22Rv1 (cell line): ENCODE measurements at regions not wholly inside any gene's neighbourhood (a gene's known extent, or its start where the extent isn't known, plus 50 kb on each side); places are given as distances from the start of the nearest gene placed in this dataset.

Experiments
- H3K27ac ChIP-seq: fragments of 450-650 bp; 2 replicates; pipeline ENCODE4 v1.5.1; 2017
- CTCF ChIP-seq: fragments of 450-650 bp; IDR thresholded peaks from 2 replicates; pipeline ENCODE4 v1.5.1; 2017; ENCODE audit warnings: mild to moderate bottlenecking
- ZFX ChIP-seq: fragments of 450-650 bp; IDR thresholded peaks from 2 replicates; pipeline ENCODE4 v1.6.1; 2017; ENCODE audit warnings: antibody characterized with exemption, borderline replicate concordance

DNA sequence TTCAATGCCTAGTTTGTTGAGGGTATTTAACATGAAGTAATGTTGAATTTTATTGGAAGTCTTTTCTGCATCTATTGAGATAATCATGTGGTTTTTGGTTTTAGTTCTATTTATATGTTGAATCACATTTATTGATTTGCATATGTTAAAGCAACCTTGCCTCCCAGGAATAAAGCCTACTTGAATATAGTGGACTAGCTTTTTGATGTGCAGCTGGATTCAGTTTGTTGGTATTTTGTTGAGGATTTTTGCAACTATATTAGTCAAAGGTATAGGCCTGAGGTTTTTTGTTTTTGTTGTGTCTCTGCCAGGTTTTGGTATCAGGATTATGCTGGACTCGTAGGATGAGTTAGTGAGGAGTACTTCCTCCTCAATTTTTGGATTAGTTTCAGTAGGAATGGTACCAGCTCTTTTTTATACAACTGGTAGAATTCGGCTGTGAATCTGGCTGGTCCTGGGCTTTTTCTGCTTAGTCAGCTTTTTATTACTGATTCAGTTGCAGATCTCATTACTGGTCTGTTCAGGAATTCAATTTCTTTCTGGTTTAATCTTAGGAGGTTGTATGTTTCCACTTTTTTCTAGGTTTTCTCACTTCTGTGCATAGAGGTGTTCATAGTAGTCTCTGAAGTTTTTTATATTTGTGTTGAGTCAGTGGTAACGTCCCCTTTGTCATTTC, 209.8 kb upstream of the RBMS3 start:
- TF ChIP-seq ZFX (no peak), CTCF (no peak)
- no peak overlapping the region for H3K27ac ChIP-seq

DNA sequence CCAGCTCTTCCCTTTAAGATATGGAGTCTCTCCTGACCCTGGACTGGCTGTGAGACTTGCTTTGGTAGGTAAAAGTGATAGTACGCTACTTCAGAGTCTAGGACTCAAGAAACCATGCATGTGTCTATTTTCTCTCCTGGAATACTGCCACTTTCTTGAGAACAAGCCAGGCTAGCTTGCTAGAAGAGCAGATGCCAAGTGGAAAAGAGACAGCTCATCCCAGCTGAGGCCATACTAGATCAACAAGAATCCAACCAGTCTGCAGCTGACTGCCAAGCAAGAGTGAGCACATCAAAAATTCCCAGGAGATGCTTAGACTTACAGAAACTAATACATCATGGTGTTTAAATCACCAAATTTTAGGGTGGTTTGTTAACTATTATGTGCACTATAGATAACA, 208.3 kb upstream of the RBMS3 start:
- TF ChIP-seq ZFX (no peak), CTCF (no peak)
- H3K27ac ChIP-seq = no peak overlapping the region

DNA sequence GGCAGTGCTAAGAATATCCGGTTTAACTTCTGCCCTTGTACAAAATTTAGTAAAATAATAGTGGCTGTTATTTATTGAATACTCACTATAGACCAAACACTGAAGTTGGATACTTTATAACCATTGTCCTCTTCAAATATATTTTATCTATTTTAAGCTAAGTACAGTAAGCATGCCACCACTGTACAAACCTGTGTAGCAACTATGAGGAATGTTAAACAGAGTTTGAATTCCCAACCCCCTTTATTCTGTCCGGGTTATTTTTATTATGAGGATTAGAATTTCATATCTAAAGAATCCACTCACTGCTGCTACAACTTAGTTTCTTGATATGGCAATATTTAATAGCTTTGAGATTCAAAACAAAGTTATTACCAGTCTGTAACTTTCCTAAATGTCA, 203.5 kb upstream of the RBMS3 start:
- no peak overlapping the region for H3K27ac ChIP-seq
- TF ChIP-seq ZFX = no peak
- TF ChIP-seq CTCF = no peak

DNA sequence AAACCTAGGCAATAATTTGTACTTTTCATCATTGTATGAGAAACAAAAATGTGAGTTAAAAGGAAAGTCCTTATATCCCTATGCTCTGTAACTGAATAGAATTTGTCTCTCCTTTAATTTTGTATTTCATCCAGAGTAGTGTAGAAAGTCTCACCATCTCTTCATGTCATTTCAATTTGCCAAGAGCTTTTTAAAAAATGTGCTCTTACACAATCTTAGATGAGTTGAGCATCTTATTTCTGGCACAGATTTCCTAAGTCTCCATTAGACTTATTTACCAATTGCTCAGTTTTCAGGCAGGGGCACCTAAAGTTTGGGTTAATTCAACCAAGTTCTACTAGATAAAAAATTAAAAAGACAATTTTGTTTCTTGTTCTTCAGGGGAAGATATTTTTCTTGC, 201.5 kb upstream of the RBMS3 start:
- TF ChIP-seq CTCF = no peak
- TF ChIP-seq ZFX = no peak
- no peak overlapping the region for H3K27ac ChIP-seq

GRCh38 chr3:29080967-29081366, 199.9 kb upstream of the RBMS3 start:
- no peak overlapping the region for H3K27ac ChIP-seq
- no peak for TF ChIP-seq CTCF
- no peak for TF ChIP-seq ZFX

- H3K27ac ChIP-seq = no peak overlapping the region
- TF ChIP-seq ZFX (no peak), CTCF (no peak)
Observed at GRCh38 chr3:29083081-29083480, 197.8 kb upstream of the RBMS3 start.

DNA sequence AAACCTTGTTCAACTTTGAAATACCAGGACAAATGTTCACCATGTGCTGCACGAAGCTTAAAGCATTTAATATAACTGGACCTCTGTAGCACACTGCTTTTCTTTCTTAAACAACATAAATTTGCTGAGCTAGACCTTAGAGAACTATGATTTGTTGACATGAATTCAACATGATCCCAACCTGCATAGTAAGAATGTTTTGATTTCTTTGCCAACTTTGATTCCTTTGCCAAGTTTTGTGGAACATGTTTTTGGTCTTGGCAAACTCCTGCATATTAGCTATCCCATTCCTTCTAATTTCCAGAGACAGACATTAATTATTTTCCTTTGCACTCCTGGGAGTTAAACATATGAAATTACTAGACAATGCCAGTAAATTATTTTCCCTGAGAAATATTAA, 197.2 kb upstream of the RBMS3 start:
- H3K27ac ChIP-seq = no peak overlapping the region
- TF ChIP-seq ZFX (no peak), CTCF (no peak)
